Urinary bladder (tissue), 3 donors: ENCODE measurements at regions not wholly inside any gene's neighbourhood (a gene's known extent, or its start where the extent isn't known, plus 50 kb on each side); places are given as distances from the start of the nearest gene placed in this dataset.
"Not testable (repeated sequence)": the region's sequence is repeated elsewhere in the genome, so short reads cannot be mapped to it uniquely, and the experiment has no call there.

Source experiments
- DNase-seq: peaks from one replicate; pipeline ENCODE4 v3.0.0-alpha.2; 2015; ENCODE audit errors: extremely low spot score
- H3K27ac ChIP-seq: one replicate; pipeline ENCODE4 v1.5.1; 2013; ENCODE audit warnings: low read depth, mild to moderate bottlenecking, moderate library complexity
- H3K36me3 ChIP-seq: one replicate; pipeline ENCODE4 v1.6.1; 2013; ENCODE audit warnings: mild to moderate bottlenecking, moderate library complexity; ENCODE audit not compliant: insufficient read depth
- H3K4me1 ChIP-seq: one replicate; pipeline ENCODE4 v1.6.1; 2013; ENCODE audit warnings: mild to moderate bottlenecking, moderate library complexity; ENCODE audit not compliant: insufficient read depth
- H3K4me3 ChIP-seq: one replicate; pipeline ENCODE4 v1.5.1; 2013; ENCODE audit warnings: low read depth, low read length
- WGBS: extraction: QIAGEN DNeasy Blood & Tissue Kit; methylation state at CpG from one replicate; pipeline ENCODE4 v1.1.7; 2013; 5-methylcytosine and 5-hydroxymethylcytosine counted together
- donor health status: healthy with polysubstance abuse.
- donor health status: healthy.

GRCh38 chr2:87398567-87399305 is 349.2 kb upstream of the PLGLB2 start:
- H3K4me3 ChIP-seq, H3K4me1 ChIP-seq, H3K36me3 ChIP-seq, DNase-seq, H3K27ac ChIP-seq: not testable (repeated sequence)
- 88% methylated on average over 6 of the region's 8 CpGs for WGBS

DNA sequence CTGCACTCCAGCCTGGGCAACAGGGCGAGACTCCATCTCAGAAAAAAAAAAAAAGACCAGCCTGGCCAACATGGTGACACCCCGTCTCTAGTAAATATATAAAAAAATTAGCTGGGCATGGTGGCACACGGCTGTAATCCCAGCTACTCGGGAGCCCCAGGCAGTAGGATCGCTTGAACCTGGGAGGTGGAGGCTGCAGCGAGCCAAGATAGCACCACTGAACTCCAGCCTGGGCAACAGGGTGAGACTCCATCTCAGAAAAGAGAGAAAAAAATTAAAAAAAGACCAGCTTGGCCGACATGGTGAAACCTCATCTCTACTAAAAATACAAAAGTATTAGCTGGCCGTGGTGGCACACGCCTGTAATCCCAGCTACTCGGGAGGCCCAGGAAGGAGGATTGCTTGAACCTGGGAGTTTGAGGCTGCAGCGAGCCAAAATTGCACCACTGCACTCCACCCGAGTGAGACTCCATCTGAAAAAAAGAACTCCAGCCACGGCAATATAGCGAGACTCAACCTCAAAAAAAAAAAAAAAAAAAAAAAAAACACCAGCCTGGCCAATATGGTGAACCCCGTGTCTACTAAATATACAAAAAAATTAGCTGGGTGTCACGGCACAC is 346.1 kb upstream of the PLGLB2 start:
- Histone ChIP-seq H3K36me3 (no peaks in the 10 kb centered on the region), H3K4me1 (no peaks in the 10 kb centered on the region), H3K27ac (no peak overlapping the region), H3K4me3 (no peak overlapping the region)
- 85% methylated on average over 16 of the region's 16 CpGs for WGBS
- DNase-seq, result no peak

DNA sequence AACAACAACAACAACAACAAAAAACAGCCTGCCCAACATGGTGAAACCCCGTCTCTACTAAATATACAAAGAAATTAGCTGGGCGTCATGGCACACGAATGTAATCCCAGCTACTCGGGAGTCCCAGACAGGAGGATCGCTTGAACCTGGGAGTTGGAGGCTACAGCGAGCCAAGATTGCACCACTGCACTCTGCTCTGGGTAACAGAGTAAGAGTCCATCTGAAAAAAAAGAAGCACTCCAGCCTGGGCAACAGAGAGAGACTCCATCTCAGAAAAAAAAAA is 344.1 kb upstream of the PLGLB2 start:
- H3K4me1 ChIP-seq, result no peaks in the 10 kb centered on the region
- no peak overlapping the region for H3K4me3 ChIP-seq
- no peaks in the 10 kb centered on the region for H3K36me3 ChIP-seq
- 96% methylated on average over 6 of the region's 6 CpGs for WGBS
- no peak for DNase-seq
- H3K27ac ChIP-seq, result no peak overlapping the region

GRCh38 chr2:87404411-87405255 is 343.3 kb upstream of the PLGLB2 start:
- not testable (repeated sequence) for H3K36me3 ChIP-seq, H3K4me3 ChIP-seq, DNase-seq, H3K4me1 ChIP-seq, H3K27ac ChIP-seq
- 92% methylated on average over 22 of the region's 22 CpGs for WGBS

- H3K4me3 ChIP-seq, H3K36me3 ChIP-seq, DNase-seq, H3K27ac ChIP-seq, H3K4me1 ChIP-seq: not testable (repeated sequence)
- WGBS, result 81% methylated on average over 3 of the region's 6 CpGs
Measured at GRCh38 chr2:87405531-87406216, 342.2 kb upstream of the PLGLB2 start.

GRCh38 chr2:87406406-87407175 is 341.3 kb upstream of the PLGLB2 start:
- DNase-seq, H3K27ac ChIP-seq, H3K4me1 ChIP-seq, H3K4me3 ChIP-seq, H3K36me3 ChIP-seq: not testable (repeated sequence)
- WGBS, result 89% methylated on average over 4 of the region's 6 CpGs

DNA sequence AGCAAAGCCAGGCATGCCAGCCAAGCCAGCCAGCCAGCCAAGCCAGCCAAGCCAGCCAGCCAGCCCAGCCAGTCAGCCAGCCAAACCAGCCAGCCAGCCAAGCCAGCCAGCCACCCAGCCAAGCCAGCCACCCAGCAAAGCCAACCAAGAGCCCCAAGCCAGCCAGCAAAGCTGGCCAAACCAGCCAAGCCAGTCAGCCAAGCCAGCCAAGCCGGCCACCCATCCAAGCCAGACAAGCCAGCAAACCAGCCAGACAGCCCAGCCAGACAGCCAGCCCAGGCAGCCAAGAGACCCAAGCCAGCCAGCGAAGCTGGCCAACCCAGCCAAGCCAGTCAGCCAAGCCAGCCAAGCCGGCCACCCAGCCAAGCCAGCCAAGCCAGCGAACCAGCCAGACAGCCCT is 338.3 kb upstream of the PLGLB2 start:
- H3K27ac ChIP-seq, H3K4me1 ChIP-seq, H3K36me3 ChIP-seq, DNase-seq, H3K4me3 ChIP-seq: not testable (repeated sequence)
- WGBS, result 86% methylated on average over 2 of the region's 4 CpGs

- not testable (repeated sequence) for H3K4me1 ChIP-seq, H3K4me3 ChIP-seq, H3K27ac ChIP-seq, H3K36me3 ChIP-seq, DNase-seq
- WGBS, result 92% methylated on average over 3 of the region's 3 CpGs
Measured at GRCh38 chr2:87410371-87410770, 337.5 kb upstream of the PLGLB2 start.

DNA sequence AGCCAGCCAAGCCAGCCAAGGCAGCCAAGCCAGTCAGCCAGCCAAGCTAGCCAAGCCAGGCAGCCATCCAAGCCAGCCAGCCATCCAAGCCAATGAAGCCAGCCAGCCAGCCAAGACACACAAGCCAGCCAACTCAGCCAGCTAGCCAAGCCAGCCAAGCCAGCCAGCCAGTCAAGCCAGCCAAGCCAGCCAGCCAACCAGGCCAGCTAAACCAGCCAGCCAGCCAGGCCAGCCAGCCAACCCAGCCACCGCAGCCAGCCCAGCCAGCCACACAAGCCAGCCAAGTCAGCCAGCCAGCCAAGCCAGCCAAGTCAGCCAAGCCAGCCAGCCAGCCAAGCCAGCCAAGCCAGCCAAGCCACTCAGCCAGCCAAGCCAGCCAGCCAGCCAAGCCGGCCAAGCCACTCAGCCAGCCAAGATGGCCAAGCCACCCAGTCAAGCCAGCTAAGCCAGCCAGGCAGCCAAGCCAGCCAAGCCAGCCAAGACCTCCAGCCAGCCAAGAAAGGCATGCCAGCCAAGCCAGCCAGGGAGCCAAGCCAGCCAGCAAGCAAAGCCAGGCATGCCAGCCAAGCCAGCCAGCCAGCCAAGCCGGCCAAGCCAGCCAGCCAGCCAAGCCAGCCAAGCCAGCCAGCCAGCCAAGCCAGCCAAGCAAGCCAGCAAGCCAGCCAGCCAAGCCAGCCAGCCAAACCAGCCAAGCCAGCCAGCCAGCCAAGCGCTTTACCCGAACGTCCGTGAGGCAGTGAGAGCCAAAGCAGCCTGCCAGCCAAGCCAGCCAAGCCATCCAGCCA is 335.7 kb upstream of the PLGLB2 start:
- H3K27ac ChIP-seq, H3K4me3 ChIP-seq, DNase-seq, H3K36me3 ChIP-seq, H3K4me1 ChIP-seq: not testable (repeated sequence)
- WGBS, result 92% methylated on average over 3 of the region's 7 CpGs

GRCh38 chr2:87414331-87414730 is 333.6 kb upstream of the PLGLB2 start:
- H3K27ac ChIP-seq, H3K4me3 ChIP-seq, H3K36me3 ChIP-seq, DNase-seq, H3K4me1 ChIP-seq: not testable (repeated sequence)
- 67% methylated on average over 1 of the region's 1 CpG for WGBS

- 93% methylated on average over 9 of the region's 10 CpGs for WGBS
- not testable (repeated sequence) for DNase-seq, H3K27ac ChIP-seq, H3K4me1 ChIP-seq, H3K36me3 ChIP-seq, H3K4me3 ChIP-seq
Measured at GRCh38 chr2:87414795-87415570, 332.9 kb upstream of the PLGLB2 start.
